Skin epidermis (tissue), 12 donors: ENCODE measurements at regions not wholly inside any gene's neighbourhood (a gene's known extent, or its start where the extent isn't known, plus 50 kb on each side); places are given as distances from the start of the nearest gene placed in this dataset.
"Not testable (repeated sequence)": the region's sequence is repeated elsewhere in the genome, so short reads cannot be mapped to it uniquely, and the experiment has no call there.

Experiments
- H3K27ac ChIP-seq, 21 experiments: fragments of 200-600 bp; sonication (generic) in 11 of 21; one replicate each; pipeline ENCODE4 v1.5.0; 2020; ENCODE audit warnings: mild to moderate bottlenecking in 3 of 21, inconsistent platforms in 2 of 21, moderate library complexity in 2 of 21
- H3K4me3 ChIP-seq, 7 experiments: fragments of 200-600 bp; sonication (generic) in 2 of 7; one replicate each; pipeline ENCODE4 v1.5.0; 2020; ENCODE audit warnings: inconsistent platforms in 2 of 7, mild to moderate bottlenecking in 2 of 7, moderate library complexity in 1 of 7

GRCh38 chr10:15921423-15921945, 61.2 kb upstream of the MINDY3 start:
- not testable (repeated sequence) for H3K27ac ChIP-seq, H3K4me3 ChIP-seq

- Histone ChIP-seq H3K4me3 (no peak overlapping the region), H3K27ac (no peak overlapping the region)
These were observed 71.1 kb upstream of the MINDY3 start for GRCh38 chr10:15931376-15931775.

GRCh38 chr10:15939543-15939942, 79.2 kb upstream of the MINDY3 start:
- not testable (repeated sequence) for H3K4me3 ChIP-seq

DNA sequence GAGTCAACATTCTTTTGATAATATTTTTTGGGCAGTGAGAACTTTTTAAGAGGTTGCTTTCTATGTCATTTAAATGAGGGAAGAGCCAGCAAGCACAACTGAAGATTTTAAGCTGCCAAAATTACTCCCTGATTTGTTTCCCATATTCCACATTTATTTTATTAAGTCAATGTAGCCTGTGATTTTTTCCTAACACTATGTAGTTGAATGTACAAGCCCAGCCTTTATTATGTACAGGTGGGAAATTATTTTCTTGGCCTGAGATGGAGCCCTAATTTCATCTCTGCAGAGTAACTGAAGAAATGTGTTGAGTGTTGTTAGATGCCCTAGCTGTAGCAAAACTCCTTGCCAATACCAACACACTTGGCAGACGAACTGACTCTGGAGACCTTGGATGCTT, 83.1 kb upstream of the MINDY3 start:
- Histone ChIP-seq H3K4me3 (no peak overlapping the region), H3K27ac (no peak overlapping the region)

More at GRCh38 chr10:15939543-15939942, 79.2 kb upstream of the MINDY3 start:
- not testable (repeated sequence) for H3K27ac ChIP-seq

GRCh38 chr10:15954188-15954587, 93.9 kb upstream of the MINDY3 start:
- Histone ChIP-seq H3K27ac (no peak overlapping the region), H3K4me3 (no peak overlapping the region)

GRCh38 chr10:15960277-15960676, 100.0 kb upstream of the MINDY3 start:
- Histone ChIP-seq H3K27ac (no peak overlapping the region), H3K4me3 (no peak overlapping the region)

DNA sequence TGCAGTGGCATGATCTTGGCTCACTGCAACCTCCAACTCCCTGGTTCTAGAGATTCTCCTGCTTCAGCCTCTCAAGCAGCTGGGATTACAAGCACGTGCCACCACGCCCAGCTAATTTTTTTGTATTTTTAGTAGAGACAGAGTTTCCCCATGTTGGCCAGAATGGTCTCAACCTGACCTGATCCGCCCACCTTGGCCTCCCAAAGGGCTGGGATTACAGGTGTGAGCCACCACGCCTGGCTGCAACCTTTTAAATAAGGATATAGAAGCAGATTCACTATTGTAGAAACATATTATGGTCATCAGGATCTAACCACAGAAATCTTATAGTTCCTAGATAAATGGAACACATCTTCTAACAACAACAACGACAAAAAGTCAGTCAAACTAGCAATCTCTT, 112.4 kb upstream of the MINDY3 start:
- H3K4me3 ChIP-seq, H3K27ac ChIP-seq: not testable (repeated sequence)

DNA sequence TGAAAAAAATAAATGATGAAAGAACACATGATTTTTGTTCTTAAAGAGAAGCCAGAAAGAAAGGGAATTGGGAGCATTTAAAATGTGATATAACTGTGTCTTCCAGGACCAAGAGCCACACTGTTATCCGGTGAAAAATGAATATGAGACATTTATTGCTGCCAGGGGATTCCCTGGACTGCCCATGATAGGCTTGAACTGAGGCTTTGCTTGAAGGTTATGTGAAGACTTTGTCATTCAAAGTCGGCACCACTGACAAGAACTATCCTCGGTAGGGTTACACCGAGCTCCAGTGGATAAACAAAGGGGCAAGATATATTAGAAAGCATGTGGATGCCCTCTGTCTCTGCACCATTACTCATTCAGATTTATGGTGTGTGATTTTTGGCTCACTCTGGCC, 125.4 kb upstream of the MINDY3 start:
- no peak overlapping the region for H3K27ac ChIP-seq
- H3K4me3 ChIP-seq, result no peak overlapping the region

GRCh38 chr10:15990535-15991129, 130.3 kb upstream of the MINDY3 start:
- Histone ChIP-seq H3K4me3 (no peak overlapping the region), H3K27ac (no peak overlapping the region)

- Histone ChIP-seq H3K27ac (no peak overlapping the region), H3K4me3 (no peak overlapping the region)
These were observed 137.0 kb upstream of the MINDY3 start for GRCh38 chr10:15997313-15997712.

DNA sequence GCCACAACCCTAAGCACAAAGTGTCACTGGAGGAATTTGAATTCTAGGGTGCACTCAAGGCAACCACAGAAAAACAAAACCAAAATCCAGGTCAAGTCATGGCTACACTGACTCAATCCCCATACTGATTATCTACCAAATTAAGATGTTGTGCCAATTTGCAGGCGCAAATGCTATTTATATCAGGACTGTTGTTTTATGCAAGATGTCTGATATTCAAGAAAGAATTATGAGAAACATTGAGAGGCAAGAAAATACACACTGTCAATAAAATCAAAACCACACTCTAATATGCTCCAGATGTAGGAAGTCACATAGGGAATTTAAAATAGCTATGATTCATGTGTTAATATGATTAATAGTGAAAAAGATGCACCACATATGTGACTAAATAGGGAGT, 141.3 kb upstream of the MINDY3 start:
- Histone ChIP-seq H3K4me3 (no peak overlapping the region), H3K27ac (no peak overlapping the region)

DNA sequence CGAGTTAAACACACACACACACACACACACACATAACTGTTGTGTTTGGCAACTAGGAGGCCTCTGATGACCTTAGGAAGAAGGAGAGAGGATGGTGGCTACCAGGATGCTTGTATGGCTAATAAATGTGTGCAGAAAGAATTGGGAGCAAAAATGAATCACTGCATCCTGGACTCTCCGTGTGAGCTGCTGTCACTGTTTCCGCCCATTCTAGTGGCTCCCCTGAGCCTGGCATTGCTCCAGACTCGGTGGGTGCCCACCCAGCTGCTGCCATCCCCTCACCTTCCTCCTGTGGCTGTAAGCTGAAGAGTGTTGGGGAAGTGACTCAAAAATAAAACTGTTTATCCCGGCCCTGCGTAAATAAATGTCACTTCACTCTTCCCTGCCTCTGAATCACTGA, 149.5 kb upstream of the MINDY3 start:
- Histone ChIP-seq H3K27ac (no peak overlapping the region), H3K4me3 (no peak overlapping the region)

- Histone ChIP-seq H3K4me3 (no peak overlapping the region), H3K27ac (no peak overlapping the region)
These were observed 151.2 kb upstream of the MINDY3 start for GRCh38 chr10:16011548-16011947.

- H3K4me3 ChIP-seq, result no peak overlapping the region
- H3K27ac ChIP-seq, result no peak overlapping the region
These were observed 154.2 kb upstream of the MINDY3 start for GRCh38 chr10:16014469-16014868.

DNA sequence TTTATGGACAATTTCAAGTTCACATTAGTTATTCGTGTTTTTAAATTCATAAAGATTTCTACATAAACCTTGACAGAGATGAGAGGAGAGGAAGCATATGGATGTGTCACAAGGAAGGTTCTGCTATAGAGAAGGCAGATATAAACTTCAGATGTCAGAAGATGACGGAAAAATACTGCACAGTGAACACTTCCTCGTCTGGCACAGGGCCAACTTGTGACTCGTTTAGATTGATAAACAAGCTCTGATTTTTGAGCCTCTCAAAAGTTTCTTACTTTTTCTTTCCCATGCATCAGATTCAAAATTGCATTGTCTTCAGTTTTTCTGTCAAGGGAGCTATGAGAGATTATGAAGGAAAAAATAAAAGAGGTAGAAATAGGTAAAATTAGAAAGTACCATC, 156.4 kb upstream of the MINDY3 start:
- Histone ChIP-seq H3K4me3 (no peak overlapping the region), H3K27ac (no peak overlapping the region)

DNA sequence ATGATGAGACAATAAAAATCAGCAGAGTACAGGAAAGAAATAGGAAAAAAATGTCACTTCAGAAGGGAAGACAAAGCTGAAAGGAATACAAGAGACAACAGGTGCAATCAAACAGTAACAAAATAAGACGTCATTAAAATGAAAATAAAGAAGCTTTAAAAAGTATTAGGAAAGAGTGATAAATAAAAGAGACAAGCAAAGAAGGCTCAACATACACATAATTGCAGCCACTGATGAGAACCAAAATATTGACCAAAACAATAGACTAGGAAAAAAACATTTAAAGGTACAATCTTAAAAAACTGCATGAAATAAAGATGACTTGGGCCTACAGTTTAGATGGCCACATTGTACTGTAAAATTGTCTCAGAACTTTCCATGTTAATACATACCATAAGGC, 160.5 kb upstream of the MINDY3 start:
- Histone ChIP-seq H3K27ac (no peak overlapping the region), H3K4me3 (no peak overlapping the region)

GRCh38 chr10:16026832-16027231, 166.5 kb upstream of the MINDY3 start:
- not testable (repeated sequence) for H3K4me3 ChIP-seq, H3K27ac ChIP-seq

- no peak overlapping the region for H3K4me3 ChIP-seq
These were observed 170.3 kb upstream of the MINDY3 start for GRCh38 chr10:16030562-16030961.

DNA sequence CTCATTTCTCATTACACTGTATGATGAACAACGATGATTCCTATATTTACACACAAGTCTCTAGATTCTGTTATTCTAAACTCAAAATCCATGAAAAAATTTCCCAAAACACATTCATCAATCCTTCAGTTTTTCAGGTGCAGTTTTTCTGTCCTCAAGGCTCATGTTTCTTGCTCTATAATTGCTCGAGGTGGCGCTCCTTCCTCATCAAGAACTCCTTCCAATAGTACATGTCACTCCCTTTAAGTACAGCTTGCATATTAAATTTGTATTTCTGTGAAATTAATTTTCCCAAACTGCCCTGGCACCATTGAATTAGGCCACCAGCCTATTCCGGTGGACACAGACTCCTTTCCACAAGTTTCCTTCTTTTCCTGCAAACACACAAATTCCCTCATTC, 188.7 kb upstream of the MINDY3 start:
- no peak overlapping the region for H3K4me3 ChIP-seq
- H3K27ac ChIP-seq, result no peak overlapping the region

More at GRCh38 chr10:16030562-16030961, 170.3 kb upstream of the MINDY3 start:
- H3K27ac ChIP-seq, result no peak overlapping the region

DNA sequence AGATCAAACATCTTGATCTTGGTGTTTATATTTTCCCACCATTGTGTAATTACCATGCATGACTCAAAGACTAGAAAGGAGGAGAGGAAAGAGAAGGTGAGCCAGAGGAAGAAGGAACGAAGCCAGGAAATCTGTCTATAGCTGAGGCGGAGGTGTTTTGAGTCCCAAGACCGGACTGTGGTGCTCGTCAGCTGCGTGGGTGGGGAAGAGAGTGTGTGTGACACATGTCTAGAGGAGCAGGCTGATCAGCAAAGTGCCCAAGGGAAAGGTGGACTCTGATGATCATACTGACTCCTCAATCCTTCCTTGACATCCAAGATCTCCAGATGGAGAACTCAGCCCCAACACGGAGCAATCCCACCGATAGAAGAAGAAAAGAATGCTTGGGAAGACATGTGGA, 189.5 kb upstream of the MINDY3 start:
- no peak overlapping the region for H3K4me3 ChIP-seq
- H3K27ac ChIP-seq, result no peak overlapping the region

GRCh38 chr10:16063350-16063749, 203.0 kb upstream of the MINDY3 start:
- no peak overlapping the region for H3K27ac ChIP-seq

DNA sequence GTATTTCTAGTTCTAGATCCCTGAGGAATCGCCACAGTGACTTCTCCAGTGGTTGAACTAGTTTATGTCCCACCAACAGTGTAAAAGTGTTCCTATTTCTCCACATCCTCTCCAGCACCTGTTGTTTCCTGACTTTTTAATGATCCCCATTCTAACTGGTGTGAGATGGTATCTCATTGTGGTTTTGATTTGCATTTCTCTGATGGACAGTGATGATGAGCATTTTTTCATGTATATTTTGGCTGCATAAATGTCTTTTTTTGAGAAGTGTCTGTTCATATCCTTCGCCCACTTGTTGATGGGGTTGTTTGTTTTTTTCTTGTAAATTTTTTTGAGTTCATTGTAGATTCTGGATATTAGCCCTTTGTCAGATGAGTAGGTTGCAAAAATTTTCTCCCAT, 223.2 kb upstream of the MINDY3 start:
- not testable (repeated sequence) for H3K4me3 ChIP-seq, H3K27ac ChIP-seq

More at GRCh38 chr10:16063350-16063749, 203.0 kb upstream of the MINDY3 start:
- no peak overlapping the region for H3K4me3 ChIP-seq
